Brain microvascular endothelial cell (primary cell): ENCODE measurements at regions not wholly inside any gene's neighbourhood (a gene's known extent, or its start where the extent isn't known, plus 50 kb on each side); places are given as distances from the start of the nearest gene placed in this dataset.
"Not testable (repeated sequence)": the region's sequence is repeated elsewhere in the genome, so short reads cannot be mapped to it uniquely, and the experiment has no call there.

Source experiments
- DNase-seq: peaks from one replicate; pipeline ENCODE4 v3.0.0-alpha.2; 2020
- H3K27ac ChIP-seq: fragments of 250-450 bp; sonication (Bioruptor Pico); 2 replicates; pipeline ENCODE4 v1.5.1; 2020; ENCODE audit warnings: mild to moderate bottlenecking, moderate library complexity
- H3K27me3 ChIP-seq: fragments of 250-450 bp; sonication (Bioruptor Pico); replicated peaks from 2 replicates; pipeline ENCODE4 v1.5.1; 2020; ENCODE audit warnings: mild to moderate bottlenecking
- H3K36me3 ChIP-seq: fragments of 250-450 bp; sonication (Bioruptor Pico); replicated peaks from 2 replicates; pipeline ENCODE4 v1.5.1; 2020; ENCODE audit warnings: mild to moderate bottlenecking
- H3K4me3 ChIP-seq: 2 replicates; pipeline ENCODE4 v1.5.1; 2011; ENCODE audit warnings: low read depth, mild to moderate bottlenecking, control low read depth, low read length, moderate library complexity
- in situ Hi-C: cut with HindIII; loops from 2 replicates; pipeline ENCODE4 v1.10.0; 2017; ENCODE audit warnings: low sequenced_read_pairs, low pct_ligation_motif_present
- TF ChIP-seq, protein P1 (sequence below): IDR thresholded peaks from 2 replicates; pipeline ENCODE4 v1.5.1; 2011; ENCODE audit warnings: low read depth, mild to moderate bottlenecking, moderate library complexity, low read length, control low read depth, inconsistent platforms; ENCODE audit errors: missing control alignments

DNA sequence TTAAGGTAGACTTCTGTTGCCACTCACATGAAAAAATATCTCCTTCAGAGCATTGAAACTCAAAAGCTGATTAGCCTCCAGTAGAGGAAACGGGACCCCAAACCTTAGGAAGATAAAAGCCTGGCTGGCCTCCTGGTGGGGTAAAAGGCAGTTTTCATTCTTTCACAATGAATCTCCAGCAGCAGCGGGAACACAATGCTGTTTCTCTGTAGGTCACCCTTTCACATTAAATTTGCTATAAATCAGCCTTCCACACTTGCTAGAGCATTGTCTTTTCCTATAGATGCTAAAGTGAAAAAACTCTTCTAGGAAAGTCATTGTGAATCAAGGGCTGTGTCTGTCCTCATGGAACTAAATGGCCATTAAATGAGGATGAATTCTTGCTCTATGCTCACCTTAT, 207.3 kb upstream of the MAGEB2 start:
- no peak for DNase-seq
- no peak overlapping the region for H3K4me3 ChIP-seq
- in situ Hi-C loops = no loop called here
- no peak overlapping the region for H3K27ac ChIP-seq
- H3K27me3 ChIP-seq = no peaks in the 10 kb centered on the region
- TF ChIP-seq, protein P1, sequence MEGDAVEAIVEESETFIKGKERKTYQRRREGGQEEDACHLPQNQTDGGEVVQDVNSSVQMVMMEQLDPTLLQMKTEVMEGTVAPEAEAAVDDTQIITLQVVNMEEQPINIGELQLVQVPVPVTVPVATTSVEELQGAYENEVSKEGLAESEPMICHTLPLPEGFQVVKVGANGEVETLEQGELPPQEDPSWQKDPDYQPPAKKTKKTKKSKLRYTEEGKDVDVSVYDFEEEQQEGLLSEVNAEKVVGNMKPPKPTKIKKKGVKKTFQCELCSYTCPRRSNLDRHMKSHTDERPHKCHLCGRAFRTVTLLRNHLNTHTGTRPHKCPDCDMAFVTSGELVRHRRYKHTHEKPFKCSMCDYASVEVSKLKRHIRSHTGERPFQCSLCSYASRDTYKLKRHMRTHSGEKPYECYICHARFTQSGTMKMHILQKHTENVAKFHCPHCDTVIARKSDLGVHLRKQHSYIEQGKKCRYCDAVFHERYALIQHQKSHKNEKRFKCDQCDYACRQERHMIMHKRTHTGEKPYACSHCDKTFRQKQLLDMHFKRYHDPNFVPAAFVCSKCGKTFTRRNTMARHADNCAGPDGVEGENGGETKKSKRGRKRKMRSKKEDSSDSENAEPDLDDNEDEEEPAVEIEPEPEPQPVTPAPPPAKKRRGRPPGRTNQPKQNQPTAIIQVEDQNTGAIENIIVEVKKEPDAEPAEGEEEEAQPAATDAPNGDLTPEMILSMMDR = no peak
- no peaks in the 10 kb centered on the region for H3K36me3 ChIP-seq

DNA sequence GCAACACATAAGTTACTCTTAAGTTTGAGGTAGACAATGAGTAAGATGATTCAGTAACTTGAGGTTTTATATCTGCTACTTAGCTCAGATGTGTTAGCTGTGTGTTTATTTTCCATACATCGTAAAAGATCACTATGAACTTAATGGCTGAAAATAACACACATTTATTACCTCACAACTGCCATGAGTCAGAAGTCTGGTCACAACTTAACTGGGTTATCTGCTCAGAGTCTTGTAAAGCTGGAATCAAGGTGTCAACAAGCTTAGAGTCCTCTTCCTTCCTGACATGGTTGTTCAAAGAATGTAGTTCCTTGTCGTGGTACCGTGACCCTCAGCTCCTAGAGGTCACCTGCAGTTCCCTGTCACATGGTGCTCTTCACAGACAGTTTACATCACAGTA, 204.9 kb upstream of the MAGEB2 start:
- H3K27ac ChIP-seq = no peak overlapping the region
- TF ChIP-seq, protein P1 = no peak
- no peak overlapping the region for H3K4me3 ChIP-seq
- DNase-seq = no peak
- no peaks in the 10 kb centered on the region for H3K36me3 ChIP-seq
- no peaks in the 10 kb centered on the region for H3K27me3 ChIP-seq
- in situ Hi-C loops = no loop called here

DNA sequence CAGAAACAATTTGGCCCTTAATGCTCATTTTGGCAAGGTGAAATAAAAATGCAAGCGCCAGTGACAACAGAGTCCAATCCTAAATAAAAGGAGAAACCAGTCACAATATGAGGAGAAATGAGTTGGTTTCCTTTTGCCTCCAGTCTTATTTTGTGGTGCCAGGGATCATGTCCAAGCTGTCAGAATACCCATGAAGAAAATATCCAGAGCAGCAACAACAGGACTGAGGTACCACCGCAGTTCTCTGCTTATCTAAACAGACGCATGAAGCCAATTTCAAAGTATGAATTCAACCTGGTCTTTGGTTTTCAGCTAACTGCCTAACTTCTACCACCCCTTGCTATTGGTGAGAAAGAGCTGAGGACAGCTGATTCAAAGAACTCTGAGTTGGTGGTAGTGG, 199.9 kb upstream of the MAGEB2 start:
- Histone ChIP-seq H3K36me3 (no peaks in the 10 kb centered on the region), H3K4me3 (no peak overlapping the region), H3K27ac (no peak overlapping the region), H3K27me3 (no peaks in the 10 kb centered on the region)
- TF ChIP-seq, protein P1 = no peak
- DNase-seq = no peak
- in situ Hi-C loops = no loop called here

DNA sequence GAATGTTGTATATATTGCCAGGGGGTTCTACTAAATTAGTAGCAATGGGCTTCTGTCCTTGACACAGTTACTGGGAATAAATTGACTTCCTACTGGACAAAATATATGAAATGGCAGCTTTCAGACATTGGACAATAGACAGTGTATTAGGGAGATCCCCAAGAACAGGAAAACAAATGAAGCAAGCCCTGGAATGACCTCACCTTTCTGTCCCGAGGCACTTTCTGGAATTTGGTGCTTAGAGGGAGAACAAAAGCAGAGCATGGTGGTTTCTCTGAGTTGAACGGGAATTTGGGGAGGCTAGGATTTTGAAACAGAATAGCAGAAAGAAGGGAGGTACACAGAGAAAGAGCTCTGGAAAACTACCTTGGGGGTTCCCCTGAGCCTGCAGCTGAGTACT, 187.7 kb upstream of the MAGEB2 start:
- TF ChIP-seq, protein P1 = no peak
- Histone ChIP-seq H3K27me3 (no peaks in the 10 kb centered on the region), H3K4me3 (no peak overlapping the region), H3K36me3 (no peaks in the 10 kb centered on the region), H3K27ac (no peak overlapping the region)
- DNase-seq = no peak
- in situ Hi-C loops = no loop called here

DNA sequence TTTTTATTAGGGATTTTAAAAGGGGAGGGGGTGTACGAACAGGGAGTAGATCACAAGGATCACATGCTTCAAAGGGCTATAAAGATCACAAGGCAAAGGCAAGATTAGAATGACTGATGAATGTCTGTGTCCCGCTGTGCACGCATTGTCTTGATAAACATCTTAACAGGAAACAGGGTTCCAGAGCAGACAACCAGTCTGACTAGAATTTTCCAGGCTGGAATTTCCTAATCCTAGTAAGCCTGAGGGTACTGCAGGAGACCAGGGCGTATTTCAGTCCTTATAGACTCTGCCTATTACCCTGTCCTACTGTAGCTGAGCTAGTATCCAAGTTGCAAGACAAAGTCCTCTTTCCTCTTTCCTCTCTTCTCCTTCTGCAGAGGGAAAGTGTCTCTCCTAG, 179.0 kb upstream of the MAGEB2 start:
- H3K4me3 ChIP-seq, H3K27ac ChIP-seq, H3K36me3 ChIP-seq, in situ Hi-C loops, DNase-seq, H3K27me3 ChIP-seq: not testable (repeated sequence)

DNA sequence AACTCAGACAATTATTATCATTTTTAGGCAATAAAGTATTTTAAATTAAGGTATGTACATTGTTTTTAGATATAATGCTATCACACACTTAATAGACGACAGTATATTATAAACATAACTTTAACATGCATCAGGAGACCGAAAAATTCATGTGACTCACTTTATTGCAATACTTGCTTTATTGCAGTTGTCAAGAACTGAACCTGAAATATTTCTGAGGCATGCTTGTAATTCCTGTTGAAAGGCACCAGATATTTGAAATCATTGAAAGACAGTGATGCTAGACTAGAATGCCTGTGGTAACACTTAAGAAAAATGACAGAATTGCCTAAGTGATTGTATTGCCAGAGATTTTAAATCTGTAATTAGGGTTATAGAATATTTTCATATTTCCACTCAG, 175.6 kb upstream of the MAGEB2 start:
- no peak for DNase-seq
- TF ChIP-seq, protein P1 = no peak
- no peak overlapping the region for H3K27ac ChIP-seq
- H3K27me3 ChIP-seq = no peaks in the 10 kb centered on the region
- H3K4me3 ChIP-seq = no peak overlapping the region
- H3K36me3 ChIP-seq = no peaks in the 10 kb centered on the region
- in situ Hi-C loops = no loop called here
